ENCODE measurements at regions not wholly inside any gene's neighbourhood (a gene's known extent, or its start where the extent isn't known, plus 50 kb on each side); places are given as distances from the start of the nearest gene placed in this dataset.

- DNase-seq (ENCODE audit: low read depth in 2 of 2) = no peak
Measured at GRCh38 chr2:6281524-6281923, 584.2 kb downstream of the CMPK2 start.

GRCh38 chr2:6283259-6283658, 582.4 kb downstream of the CMPK2 start:
- no peak for DNase-seq (ENCODE audit: low read depth in 2 of 2)

- no peak for DNase-seq (ENCODE audit: low read depth in 2 of 2)
Measured at GRCh38 chr2:6287406-6287805, 578.3 kb downstream of the CMPK2 start.

GRCh38 chr2:6288791-6289190, 576.9 kb downstream of the CMPK2 start:
- no peak for DNase-seq (ENCODE audit: low read depth in 2 of 2)

- DNase-seq (ENCODE audit: low read depth in 2 of 2) = no peak
Measured at GRCh38 chr2:6290217-6291015, 575.3 kb downstream of the CMPK2 start.

GRCh38 chr2:6294791-6295190, 570.9 kb downstream of the CMPK2 start:
- DNase-seq (ENCODE audit: low read depth in 2 of 2) = no peak

- no peak for DNase-seq (ENCODE audit: low read depth in 2 of 2)
Measured at GRCh38 chr2:6297238-6297637, 568.5 kb downstream of the CMPK2 start.

GRCh38 chr2:6301426-6301825, 564.3 kb downstream of the CMPK2 start:
- DNase-seq (ENCODE audit: low read depth in 2 of 2) = no peak

GRCh38 chr2:6308986-6309385, 556.7 kb downstream of the CMPK2 start:
- DNase-seq (ENCODE audit: low read depth in 2 of 2) = no peak

- no peak for DNase-seq (ENCODE audit: low read depth in 2 of 2)
Measured at GRCh38 chr2:6309415-6310255, 556.1 kb downstream of the CMPK2 start.

GRCh38 chr2:6310256-6311215, 555.2 kb downstream of the CMPK2 start:
- DNase-seq (ENCODE audit: low read depth in 2 of 2) = no peak

- no peak for DNase-seq (ENCODE audit: low read depth in 2 of 2)
Measured at GRCh38 chr2:6312367-6312766, 553.3 kb downstream of the CMPK2 start.

GRCh38 chr2:6314218-6314960, 551.3 kb downstream of the CMPK2 start:
- DNase-seq (ENCODE audit: low read depth in 2 of 2) = no peak

- DNase-seq (ENCODE audit: low read depth in 2 of 2) = no peak
Measured at GRCh38 chr2:6325616-6326015, 540.1 kb downstream of the CMPK2 start.

- DNase-seq (ENCODE audit: low read depth in 2 of 2) = no peak
Measured at GRCh38 chr2:6326958-6327357, 538.7 kb downstream of the CMPK2 start.

GRCh38 chr2:6336752-6337471, 528.8 kb downstream of the CMPK2 start:
- no peak for DNase-seq (ENCODE audit: low read depth in 2 of 2)

GRCh38 chr2:6337472-6337820, 528.3 kb downstream of the CMPK2 start:
- DNase-seq (ENCODE audit: low read depth in 2 of 2) = no peak

- DNase-seq (ENCODE audit: low read depth in 2 of 2) = no peak
Measured at GRCh38 chr2:6341588-6342129, 524.0 kb downstream of the CMPK2 start.

- DNase-seq (ENCODE audit: low read depth in 2 of 2) = no peak
Measured at GRCh38 chr2:6342273-6342920, 523.3 kb downstream of the CMPK2 start.

- no peak for DNase-seq (ENCODE audit: low read depth in 2 of 2)
Measured at GRCh38 chr2:6343076-6343475, 522.6 kb downstream of the CMPK2 start.
